ENCODE measurements at regions not wholly inside any gene's neighbourhood (a gene's known extent, or its start where the extent isn't known, plus 50 kb on each side); places are given as distances from the start of the nearest gene placed in this dataset.

- Histone ChIP-seq H3K36me3 (ENCODE audit: insufficient read depth, low read length) (0 out of 2 replicates have a peak, but pooled peaks cover 4% of the 10 kb centered on the region), H3K4me2 (ENCODE audit: low read depth, low read length, poor library complexity, severe bottlenecking) (no peak overlapping the region), H4K20me1 (ENCODE audit: insufficient read depth, low read length, poor library complexity, severe bottlenecking) (no peaks in the 10 kb centered on the region), H3K79me2 (ENCODE audit: insufficient read depth, low read length) (peaks cover 87% of the 10 kb centered on the region), H2AFZ (ENCODE audit: low read length) (no peak overlapping the region), H3K9me2 (replicated peaks; ENCODE audit: low read depth, low read length) (no peaks in the 10 kb centered on the region), H3K4me1 (ENCODE audit: insufficient read depth, low read length, poor library complexity, severe bottlenecking) (peaks cover 34% of the 10 kb centered on the region), H3K4me3 (ENCODE audit: low read length, poor library complexity, severe bottlenecking) (no peak overlapping the region), H3K9ac (ENCODE audit: low read depth, low read length, poor library complexity, severe bottlenecking) (no peak overlapping the region), H3F3A (ENCODE audit: low read depth) (no peaks in the 10 kb centered on the region), H3K27me3 (ENCODE audit: insufficient read depth, low read length, poor library complexity, severe bottlenecking) (no peaks in the 10 kb centered on the region), H3K9me3 (ENCODE audit: insufficient read depth, low read depth, low read length) (no peaks in the 10 kb centered on the region)
- TF ChIP-seq CTCF (conservative IDR thresholded peaks at IDR 0.05; ENCODE audit: low read length), result no peak
- TF ChIP-seq EZH2phosphoT487 (IDR thresholded peaks at IDR 0.05; ENCODE audit: borderline replicate concordance), result no peak
Observed at GRCh38 chr14:71491931-71492330, 440.3 kb upstream of the RGS6 start.

- peaks cover 87% of the 10 kb centered on the region for H3K79me2 ChIP-seq (ENCODE audit: insufficient read depth, low read length)
Observed at GRCh38 chr14:71492346-71492745, 439.9 kb upstream of the RGS6 start.

GRCh38 chr14:71497645-71498086, 434.6 kb upstream of the RGS6 start:
- no peaks in the 10 kb centered on the region for H3K9me3 ChIP-seq (ENCODE audit: insufficient read depth, low read depth, low read length)
- H3K27me3 ChIP-seq (ENCODE audit: insufficient read depth, low read length, poor library complexity, severe bottlenecking), result no peaks in the 10 kb centered on the region
- H3F3A ChIP-seq (ENCODE audit: low read depth), result no peaks in the 10 kb centered on the region
- no peaks in the 10 kb centered on the region for H4K20me1 ChIP-seq (ENCODE audit: insufficient read depth, low read length, poor library complexity, severe bottlenecking)
- H3K4me3 ChIP-seq (ENCODE audit: low read length, poor library complexity, severe bottlenecking), result peak overlapping the region; percentile 38
- H3K4me1 ChIP-seq (ENCODE audit: insufficient read depth, low read length, poor library complexity, severe bottlenecking), result peaks cover 37% of the 10 kb centered on the region
- H3K9ac ChIP-seq (ENCODE audit: low read depth, low read length, poor library complexity, severe bottlenecking), result peak overlapping the region; percentile 54
- no peak for TF ChIP-seq EZH2phosphoT487 (IDR thresholded peaks at IDR 0.05; ENCODE audit: borderline replicate concordance)
- no peak for TF ChIP-seq CTCF (conservative IDR thresholded peaks at IDR 0.05; ENCODE audit: low read length)
- peak overlapping the region; percentile 51 for H3K4me2 ChIP-seq (ENCODE audit: low read depth, low read length, poor library complexity, severe bottlenecking)
- peaks cover 78% of the 10 kb centered on the region for H3K79me2 ChIP-seq (ENCODE audit: insufficient read depth, low read length)
- H2AFZ ChIP-seq (ENCODE audit: low read length), result no peak overlapping the region
- H3K36me3 ChIP-seq (ENCODE audit: insufficient read depth, low read length), result no peaks in the 10 kb centered on the region
- H3K9me2 ChIP-seq (replicated peaks; ENCODE audit: low read depth, low read length), result no peaks in the 10 kb centered on the region

More at GRCh38 chr14:71492346-71492745, 439.9 kb upstream of the RGS6 start:
- 0 out of 2 replicates have a peak, but pooled peaks cover 4% of the 10 kb centered on the region for H3K36me3 ChIP-seq (ENCODE audit: insufficient read depth, low read length)
- H3K4me2 ChIP-seq (ENCODE audit: low read depth, low read length, poor library complexity, severe bottlenecking), result no peak overlapping the region
- no peak overlapping the region for H2AFZ ChIP-seq (ENCODE audit: low read length)
- peaks cover 35% of the 10 kb centered on the region for H3K4me1 ChIP-seq (ENCODE audit: insufficient read depth, low read length, poor library complexity, severe bottlenecking)
- no peaks in the 10 kb centered on the region for H3F3A ChIP-seq (ENCODE audit: low read depth)
- no peak overlapping the region for H3K4me3 ChIP-seq (ENCODE audit: low read length, poor library complexity, severe bottlenecking)
- no peaks in the 10 kb centered on the region for H3K27me3 ChIP-seq (ENCODE audit: insufficient read depth, low read length, poor library complexity, severe bottlenecking)
- TF ChIP-seq CTCF (conservative IDR thresholded peaks at IDR 0.05; ENCODE audit: low read length), result no peak
- TF ChIP-seq EZH2phosphoT487 (IDR thresholded peaks at IDR 0.05; ENCODE audit: borderline replicate concordance), result no peak
- H4K20me1 ChIP-seq (ENCODE audit: insufficient read depth, low read length, poor library complexity, severe bottlenecking), result no peaks in the 10 kb centered on the region
- no peaks in the 10 kb centered on the region for H3K9me3 ChIP-seq (ENCODE audit: insufficient read depth, low read depth, low read length)
- no peaks in the 10 kb centered on the region for H3K9me2 ChIP-seq (replicated peaks; ENCODE audit: low read depth, low read length)
- H3K9ac ChIP-seq (ENCODE audit: low read depth, low read length, poor library complexity, severe bottlenecking), result no peak overlapping the region

Measured in Loucy (cell line).